Left ventricle myocardium inferior (tissue), 1 donor: ENCODE measurements at regions not wholly inside any gene's neighbourhood (a gene's known extent, or its start where the extent isn't known, plus 50 kb on each side); places are given as distances from the start of the nearest gene placed in this dataset.

Experiments
- DNase-seq: peaks from one replicate; pipeline ENCODE4 v3.0.0-alpha.2; 2020
- H3K27ac ChIP-seq: fragments of 200-600 bp; replicated peaks from 2 replicates; pipeline ENCODE4 v1.8.0; 2021
- H3K27me3 ChIP-seq: fragments of 200-600 bp; 2 replicates; pipeline ENCODE4 v1.8.0; 2021; ENCODE audit warnings: low read depth
- H3K36me3 ChIP-seq: fragments of 200-600 bp; 2 replicates; pipeline ENCODE4 v1.8.0; 2021
- H3K4me1 ChIP-seq: fragments of 200-600 bp; 2 replicates; pipeline ENCODE4 v1.8.0; 2021
- H3K4me3 ChIP-seq: fragments of 200-600 bp; 2 replicates; pipeline ENCODE4 v1.8.0; 2021; ENCODE audit warnings: mild to moderate bottlenecking, moderate library complexity
- H3K9me3 ChIP-seq: fragments of 200-600 bp; replicated peaks from 2 replicates; pipeline ENCODE4 v1.8.0; 2021
- CTCF ChIP-seq: fragments of 200-600 bp; IDR thresholded peaks from 2 replicates; pipeline ENCODE4 v1.8.0; 2021; ENCODE audit warnings: antibody characterized with exemption, mild to moderate bottlenecking, borderline replicate concordance
- intact Hi-C: fragments of 100-400 bp; cut with micrococcal nuclease; formaldehyde crosslinking; loops from one replicate; pipeline ENCODE4 v1.11.0; 2022
- donor health status: DM: no; HTN: yes; CAD: no; lungs with severe emphysema.

- Histone ChIP-seq H3K27ac (no peak overlapping the region), H3K27me3 (no peaks in the 10 kb centered on the region), H3K4me3 (no peak overlapping the region), H3K36me3 (no peaks in the 10 kb centered on the region), H3K9me3 (no peaks in the 10 kb centered on the region), H3K4me1 (no peaks in the 10 kb centered on the region)
- TF ChIP-seq CTCF: no peak
- no peak for DNase-seq
- intact Hi-C loops: no loop called here
Observed at GRCh38 chr7:113649556-113649955, 269.3 kb downstream of the PPP1R3A start.

DNA sequence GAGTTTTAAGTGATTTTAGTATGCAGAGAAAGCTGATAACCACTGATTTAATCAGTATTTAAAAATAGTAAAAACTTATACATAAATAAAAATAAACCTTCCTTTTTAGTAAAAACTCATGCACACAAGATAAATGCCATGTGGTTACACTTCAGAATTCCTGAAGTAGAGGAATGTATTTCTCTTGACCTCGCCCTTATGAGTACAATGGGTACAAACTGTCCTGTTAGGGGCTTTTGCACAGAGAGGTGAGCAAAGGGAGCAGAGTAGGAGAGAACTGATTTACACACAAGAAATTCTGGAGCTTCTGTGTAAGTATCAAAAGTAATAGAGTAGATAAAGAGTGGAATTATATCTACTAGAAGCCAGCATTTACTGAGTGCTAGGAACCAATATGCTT, 279.6 kb downstream of the PPP1R3A start:
- Histone ChIP-seq H3K36me3 (no peaks in the 10 kb centered on the region), H3K4me1 (no peaks in the 10 kb centered on the region), H3K27ac (no peak overlapping the region), H3K9me3 (no peaks in the 10 kb centered on the region), H3K4me3 (no peak overlapping the region), H3K27me3 (no peaks in the 10 kb centered on the region)
- no peak for DNase-seq
- intact Hi-C loops: no loop called here
- TF ChIP-seq CTCF: no peak

DNA sequence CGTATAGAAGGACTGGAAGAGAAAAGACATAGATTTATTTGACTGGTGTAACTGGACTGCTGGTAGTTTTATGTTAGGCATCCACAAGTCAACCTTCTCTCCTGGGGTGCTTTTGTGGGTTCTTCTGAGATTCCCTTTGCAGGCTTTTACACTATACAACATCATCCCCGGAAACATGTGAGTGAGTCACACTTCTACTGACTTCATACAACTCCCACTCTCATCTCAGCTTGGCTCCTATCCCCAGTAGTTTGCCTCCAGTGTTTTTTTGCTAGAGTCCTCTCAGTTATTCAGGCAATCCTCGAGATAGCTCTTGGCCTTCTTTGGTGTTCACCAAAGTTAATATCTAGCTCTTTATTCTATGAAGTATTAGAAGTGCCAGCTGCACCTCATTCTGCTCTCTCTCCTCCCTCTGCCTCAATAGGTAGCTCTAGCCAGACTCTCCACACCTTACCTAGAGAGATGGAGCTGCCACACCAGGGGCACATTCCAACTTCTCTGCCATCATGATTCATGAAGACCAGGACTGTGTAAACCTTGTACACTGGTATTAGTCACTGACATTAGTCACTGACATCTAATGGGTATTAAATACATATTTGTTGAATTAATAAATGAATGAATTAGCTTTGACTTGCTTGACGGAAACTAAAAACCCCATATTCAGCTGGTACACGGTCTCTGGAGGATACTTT, 281.9 kb downstream of the PPP1R3A start:
- TF ChIP-seq CTCF: no peak
- no peak overlapping the region for H3K27ac ChIP-seq
- H3K27me3 ChIP-seq: no peaks in the 10 kb centered on the region
- no peaks in the 10 kb centered on the region for H3K4me1 ChIP-seq
- intact Hi-C loops: no loop called here
- H3K36me3 ChIP-seq: no peaks in the 10 kb centered on the region
- H3K4me3 ChIP-seq: no peak overlapping the region
- H3K9me3 ChIP-seq: no peaks in the 10 kb centered on the region
- no peak for DNase-seq

GRCh38 chr7:113635492-113635891, 283.3 kb downstream of the PPP1R3A start:
- H3K27me3 ChIP-seq: no peaks in the 10 kb centered on the region
- intact Hi-C loops: no loop called here

DNA sequence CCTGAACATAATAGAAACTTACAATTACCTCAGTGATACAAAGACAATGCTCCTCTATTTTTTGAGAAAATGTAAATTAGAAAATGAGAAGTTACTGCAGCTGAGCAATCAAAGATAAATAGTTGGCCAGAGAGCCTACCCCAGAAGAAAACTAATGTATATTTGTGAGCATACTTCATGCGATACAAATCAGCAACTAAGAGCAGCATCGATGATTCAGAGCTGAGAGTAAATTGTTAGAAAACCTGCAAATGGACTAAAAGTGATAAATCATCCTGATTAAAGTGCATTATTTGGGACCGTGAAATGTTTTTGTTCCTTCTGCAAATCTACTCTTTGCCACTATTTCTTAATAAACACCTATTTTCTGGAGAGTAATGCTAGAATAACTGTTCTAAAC, 285.7 kb downstream of the PPP1R3A start:
- no peaks in the 10 kb centered on the region for H3K27me3 ChIP-seq
- DNase-seq: no peak
- intact Hi-C loops: no loop called here
- no peaks in the 10 kb centered on the region for H3K4me1 ChIP-seq
- H3K27ac ChIP-seq: no peak overlapping the region
- H3K4me3 ChIP-seq: no peak overlapping the region
- TF ChIP-seq CTCF: no peak
- no peaks in the 10 kb centered on the region for H3K36me3 ChIP-seq
- no peaks in the 10 kb centered on the region for H3K9me3 ChIP-seq

More at GRCh38 chr7:113635492-113635891, 283.3 kb downstream of the PPP1R3A start:
- H3K36me3 ChIP-seq: no peaks in the 10 kb centered on the region
- no peak overlapping the region for H3K27ac ChIP-seq
- no peak for TF ChIP-seq CTCF
- no peak for DNase-seq
- no peaks in the 10 kb centered on the region for H3K9me3 ChIP-seq
- no peak overlapping the region for H3K4me3 ChIP-seq
- no peaks in the 10 kb centered on the region for H3K4me1 ChIP-seq
